Loucy (cell line): ENCODE measurements at regions not wholly inside any gene's neighbourhood (a gene's known extent, or its start where the extent isn't known, plus 50 kb on each side); places are given as distances from the start of the nearest gene placed in this dataset.

Experiments
- H2AFZ ChIP-seq: fragments of 200-600 bp; sonication (generic); 2 replicates; pipeline ENCODE4 v1.6.0; 2016; ENCODE audit warnings: antibody characterized with exemption, mild to moderate bottlenecking, low read length, moderate library complexity
- H3F3A ChIP-seq: fragments of 200-600 bp; 2 replicates; pipeline ENCODE4 v1.6.0; 2016; ENCODE audit warnings: antibody characterized with exemption, low read depth, mild to moderate bottlenecking
- H3K27me3 ChIP-seq: fragments of 200-600 bp; sonication (generic); 2 replicates; pipeline ENCODE4 v1.6.1; 2014; ENCODE audit warnings: low read length, mild to moderate bottlenecking; ENCODE audit not compliant: insufficient read depth, poor library complexity, severe bottlenecking
- H3K36me3 ChIP-seq: fragments of 200-600 bp; sonication (generic); 2 replicates; pipeline ENCODE4 v1.6.1; 2016; ENCODE audit warnings: low read length; ENCODE audit not compliant: insufficient read depth
- H3K4me1 ChIP-seq: fragments of 200-600 bp; sonication (generic); 2 replicates; pipeline ENCODE4 v1.5.1; 2014; ENCODE audit warnings: low read length, mild to moderate bottlenecking; ENCODE audit not compliant: insufficient read depth, poor library complexity, severe bottlenecking
- H3K4me2 ChIP-seq: fragments of 200-600 bp; sonication (generic); 2 replicates; pipeline ENCODE4 v1.6.0; 2014; ENCODE audit warnings: antibody characterized with exemption, low read length, low read depth, mild to moderate bottlenecking; ENCODE audit not compliant: poor library complexity, severe bottlenecking
- H3K4me3 ChIP-seq: fragments of 200-600 bp; sonication (generic); 2 replicates; pipeline ENCODE4 v1.5.1; 2014; ENCODE audit warnings: low read length, mild to moderate bottlenecking, mixed read lengths; ENCODE audit not compliant: poor library complexity, severe bottlenecking
- H3K79me2 ChIP-seq: fragments of 200-600 bp; sonication (generic); 2 replicates; pipeline ENCODE4 v1.6.1; 2014; ENCODE audit warnings: low read length; ENCODE audit not compliant: insufficient read depth
- H3K9ac ChIP-seq: fragments of 200-600 bp; sonication (generic); 2 replicates; pipeline ENCODE4 v1.6.0; 2014; ENCODE audit warnings: mild to moderate bottlenecking, low read depth, low read length, moderate library complexity; ENCODE audit not compliant: poor library complexity, severe bottlenecking
- H3K9me2 ChIP-seq: fragments of 200-600 bp; sonication (generic); replicated peaks from 2 replicates; pipeline ENCODE4 v1.6.1; 2016; ENCODE audit warnings: low read depth, low read length, mixed read lengths
- H3K9me3 ChIP-seq: fragments of 200-600 bp; sonication (generic); 2 replicates; pipeline ENCODE4 v1.6.1; 2014; ENCODE audit warnings: mild to moderate bottlenecking, antibody characterized with exemption, low read length, low read depth; ENCODE audit not compliant: insufficient read depth
- H4K20me1 ChIP-seq: fragments of 200-600 bp; sonication (generic); 2 replicates; pipeline ENCODE4 v1.6.0; 2014; ENCODE audit warnings: antibody characterized with exemption, low read length, mild to moderate bottlenecking; ENCODE audit not compliant: insufficient read depth, poor library complexity, severe bottlenecking
- EZH2phosphoT487 ChIP-seq: fragments of 200-600 bp; IDR thresholded peaks from 2 replicates; pipeline ENCODE4 v1.6.1; 2018; ENCODE audit warnings: antibody characterized with exemption, mild to moderate bottlenecking, moderate library complexity, borderline replicate concordance
- TF ChIP-seq, protein P1 (sequence below): fragments of 200-600 bp; sonication (generic); conservative IDR thresholded peaks from 2 replicates; pipeline ENCODE4 v1.5.1; 2014; ENCODE audit warnings: mild to moderate bottlenecking, antibody characterized with exemption, low read length

DNA sequence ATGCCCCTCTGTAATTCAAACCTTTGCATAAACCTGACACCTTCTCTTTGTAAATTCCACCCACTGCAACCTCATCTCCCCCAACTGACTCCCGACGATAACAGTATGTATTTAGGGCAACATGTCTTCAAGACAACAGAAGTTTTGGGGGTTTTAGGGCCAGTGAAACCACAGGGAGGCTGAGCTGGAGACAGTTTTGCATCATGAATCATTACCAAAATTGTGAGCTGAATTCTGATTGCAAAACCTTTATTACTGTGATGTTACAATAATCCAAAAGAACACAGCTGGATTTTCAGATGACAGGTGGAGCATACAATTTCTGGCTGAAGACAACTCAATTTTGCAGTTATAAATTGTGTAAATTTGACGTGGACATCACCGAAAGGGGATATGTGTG, 281.3 kb upstream of the TTC14 start:
- Histone ChIP-seq H3K4me1 (peaks cover 8% of the 10 kb centered on the region), H3K27me3 (no peaks in the 10 kb centered on the region), H3K36me3 (no peaks in the 10 kb centered on the region), H3K9ac (no peak overlapping the region), H3F3A (no peaks in the 10 kb centered on the region), H3K4me3 (no peak overlapping the region), H3K9me3 (no peaks in the 10 kb centered on the region), H2AFZ (no peak overlapping the region), H3K4me2 (no peak overlapping the region), H4K20me1 (no peaks in the 10 kb centered on the region), H3K79me2 (no peaks in the 10 kb centered on the region), H3K9me2 (no peaks in the 10 kb centered on the region)
- TF ChIP-seq, protein P1, sequence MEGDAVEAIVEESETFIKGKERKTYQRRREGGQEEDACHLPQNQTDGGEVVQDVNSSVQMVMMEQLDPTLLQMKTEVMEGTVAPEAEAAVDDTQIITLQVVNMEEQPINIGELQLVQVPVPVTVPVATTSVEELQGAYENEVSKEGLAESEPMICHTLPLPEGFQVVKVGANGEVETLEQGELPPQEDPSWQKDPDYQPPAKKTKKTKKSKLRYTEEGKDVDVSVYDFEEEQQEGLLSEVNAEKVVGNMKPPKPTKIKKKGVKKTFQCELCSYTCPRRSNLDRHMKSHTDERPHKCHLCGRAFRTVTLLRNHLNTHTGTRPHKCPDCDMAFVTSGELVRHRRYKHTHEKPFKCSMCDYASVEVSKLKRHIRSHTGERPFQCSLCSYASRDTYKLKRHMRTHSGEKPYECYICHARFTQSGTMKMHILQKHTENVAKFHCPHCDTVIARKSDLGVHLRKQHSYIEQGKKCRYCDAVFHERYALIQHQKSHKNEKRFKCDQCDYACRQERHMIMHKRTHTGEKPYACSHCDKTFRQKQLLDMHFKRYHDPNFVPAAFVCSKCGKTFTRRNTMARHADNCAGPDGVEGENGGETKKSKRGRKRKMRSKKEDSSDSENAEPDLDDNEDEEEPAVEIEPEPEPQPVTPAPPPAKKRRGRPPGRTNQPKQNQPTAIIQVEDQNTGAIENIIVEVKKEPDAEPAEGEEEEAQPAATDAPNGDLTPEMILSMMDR: no peak
- no peak for TF ChIP-seq EZH2phosphoT487

DNA sequence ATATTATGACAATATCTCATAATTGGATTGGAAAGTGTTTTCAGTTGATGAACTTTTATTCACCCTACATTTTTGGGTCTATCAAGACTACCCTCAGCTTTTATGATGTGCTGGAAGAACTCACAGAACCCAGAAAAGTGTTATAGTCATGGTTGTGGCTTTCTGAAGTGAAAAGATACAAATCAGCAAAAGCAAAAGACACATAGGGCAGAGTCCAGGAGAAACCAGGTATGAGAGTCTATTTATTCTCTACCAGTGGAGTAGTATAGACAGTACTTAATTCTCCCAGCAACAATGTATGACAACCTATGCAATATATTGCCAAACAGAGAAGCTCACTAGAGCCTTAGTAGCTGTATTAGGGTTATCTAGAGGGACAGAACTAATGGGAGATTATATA, 280.4 kb upstream of the TTC14 start:
- Histone ChIP-seq H3F3A (no peaks in the 10 kb centered on the region), H3K9me3 (no peaks in the 10 kb centered on the region), H3K27me3 (no peaks in the 10 kb centered on the region), H3K9ac (no peak overlapping the region), H3K9me2 (no peaks in the 10 kb centered on the region), H3K4me1 (peaks cover 8% of the 10 kb centered on the region), H3K4me2 (no peak overlapping the region), H3K4me3 (no peak overlapping the region), H3K36me3 (no peaks in the 10 kb centered on the region), H2AFZ (no peak overlapping the region), H4K20me1 (no peaks in the 10 kb centered on the region), H3K79me2 (no peaks in the 10 kb centered on the region)
- no peak for TF ChIP-seq EZH2phosphoT487
- TF ChIP-seq, protein P1: no peak

DNA sequence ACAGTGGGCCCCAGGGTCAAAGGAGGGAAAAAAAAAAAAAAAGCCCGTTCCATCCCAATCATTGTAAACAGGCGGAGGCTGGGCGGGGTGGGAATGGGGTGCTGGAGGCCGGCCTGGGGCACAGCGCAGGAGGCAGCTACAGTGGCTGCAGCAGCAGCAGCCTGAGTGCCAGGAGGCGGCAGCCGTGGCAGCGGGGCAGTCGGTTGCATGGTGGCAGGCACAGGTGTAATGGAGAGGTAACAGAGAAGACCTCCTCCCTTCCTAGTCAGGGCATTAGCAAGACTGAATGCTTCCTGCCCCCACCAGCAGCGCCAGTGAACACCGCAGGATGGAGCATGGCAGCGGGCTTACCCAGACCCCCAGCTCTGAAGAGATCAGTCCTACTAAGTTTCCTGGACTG, 279.1 kb upstream of the TTC14 start:
- H3K27me3 ChIP-seq: no peaks in the 10 kb centered on the region
- no peak for TF ChIP-seq EZH2phosphoT487
- TF ChIP-seq, protein P1: no peak
- no peaks in the 10 kb centered on the region for H3K79me2 ChIP-seq
- H3K4me3 ChIP-seq: no peak overlapping the region
- H4K20me1 ChIP-seq: no peaks in the 10 kb centered on the region
- no peak overlapping the region for H3K4me2 ChIP-seq
- H3F3A ChIP-seq: no peaks in the 10 kb centered on the region
- no peaks in the 10 kb centered on the region for H3K9me3 ChIP-seq
- peaks cover 8% of the 10 kb centered on the region for H3K4me1 ChIP-seq
- no peak overlapping the region for H2AFZ ChIP-seq
- H3K9ac ChIP-seq: no peak overlapping the region
- H3K9me2 ChIP-seq: no peaks in the 10 kb centered on the region
- H3K36me3 ChIP-seq: no peaks in the 10 kb centered on the region
